ENCODE measurements at regions not wholly inside any gene's neighbourhood (a gene's known extent, or its start where the extent isn't known, plus 50 kb on each side); places are given as distances from the start of the nearest gene placed in this dataset.
"Not testable (repeated sequence)": the region's sequence is repeated elsewhere in the genome, so short reads cannot be mapped to it uniquely, and the experiment has no call there.

DNA sequence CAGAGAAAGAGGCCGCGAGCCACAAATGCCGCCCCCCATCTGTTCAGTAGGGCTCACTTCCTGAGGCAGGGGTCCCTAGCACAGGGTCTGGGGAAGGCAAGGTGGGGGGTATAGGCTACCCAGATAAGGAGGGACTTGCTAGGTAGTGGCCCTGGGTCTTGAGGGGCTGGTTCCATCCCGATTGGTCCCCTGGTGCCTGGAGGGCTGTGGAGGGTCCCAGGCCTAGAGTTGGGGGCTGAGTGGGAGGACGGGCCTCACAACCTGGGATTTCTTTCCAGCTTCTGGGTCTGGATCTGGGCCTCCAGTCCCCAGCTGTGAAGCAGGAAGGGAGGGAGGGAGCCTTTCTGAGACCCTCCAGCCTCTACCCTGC, 75.1 kb upstream of the EN2 start:
- Histone ChIP-seq H3K27me3 (peaks cover 0 to 50% of the 10 kb centered on the region in 2 donors), H3K4me3 (no peak overlapping the region), H3K9me3 (no peaks in the 10 kb centered on the region), H3K27ac (no peak overlapping the region), H3K36me3 (no peaks in the 10 kb centered on the region), H3K4me1 (peaks cover 0 to 37% (median 9%) of the 10 kb centered on the region in 4 donors)
- no peak for DNase-seq
- TF ChIP-seq, protein P1, sequence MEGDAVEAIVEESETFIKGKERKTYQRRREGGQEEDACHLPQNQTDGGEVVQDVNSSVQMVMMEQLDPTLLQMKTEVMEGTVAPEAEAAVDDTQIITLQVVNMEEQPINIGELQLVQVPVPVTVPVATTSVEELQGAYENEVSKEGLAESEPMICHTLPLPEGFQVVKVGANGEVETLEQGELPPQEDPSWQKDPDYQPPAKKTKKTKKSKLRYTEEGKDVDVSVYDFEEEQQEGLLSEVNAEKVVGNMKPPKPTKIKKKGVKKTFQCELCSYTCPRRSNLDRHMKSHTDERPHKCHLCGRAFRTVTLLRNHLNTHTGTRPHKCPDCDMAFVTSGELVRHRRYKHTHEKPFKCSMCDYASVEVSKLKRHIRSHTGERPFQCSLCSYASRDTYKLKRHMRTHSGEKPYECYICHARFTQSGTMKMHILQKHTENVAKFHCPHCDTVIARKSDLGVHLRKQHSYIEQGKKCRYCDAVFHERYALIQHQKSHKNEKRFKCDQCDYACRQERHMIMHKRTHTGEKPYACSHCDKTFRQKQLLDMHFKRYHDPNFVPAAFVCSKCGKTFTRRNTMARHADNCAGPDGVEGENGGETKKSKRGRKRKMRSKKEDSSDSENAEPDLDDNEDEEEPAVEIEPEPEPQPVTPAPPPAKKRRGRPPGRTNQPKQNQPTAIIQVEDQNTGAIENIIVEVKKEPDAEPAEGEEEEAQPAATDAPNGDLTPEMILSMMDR (IDR thresholded peaks at IDR 0.05), result no peak
- TF ChIP-seq POLR2A (IDR thresholded peaks at IDR 0.05), result no peak

DNA sequence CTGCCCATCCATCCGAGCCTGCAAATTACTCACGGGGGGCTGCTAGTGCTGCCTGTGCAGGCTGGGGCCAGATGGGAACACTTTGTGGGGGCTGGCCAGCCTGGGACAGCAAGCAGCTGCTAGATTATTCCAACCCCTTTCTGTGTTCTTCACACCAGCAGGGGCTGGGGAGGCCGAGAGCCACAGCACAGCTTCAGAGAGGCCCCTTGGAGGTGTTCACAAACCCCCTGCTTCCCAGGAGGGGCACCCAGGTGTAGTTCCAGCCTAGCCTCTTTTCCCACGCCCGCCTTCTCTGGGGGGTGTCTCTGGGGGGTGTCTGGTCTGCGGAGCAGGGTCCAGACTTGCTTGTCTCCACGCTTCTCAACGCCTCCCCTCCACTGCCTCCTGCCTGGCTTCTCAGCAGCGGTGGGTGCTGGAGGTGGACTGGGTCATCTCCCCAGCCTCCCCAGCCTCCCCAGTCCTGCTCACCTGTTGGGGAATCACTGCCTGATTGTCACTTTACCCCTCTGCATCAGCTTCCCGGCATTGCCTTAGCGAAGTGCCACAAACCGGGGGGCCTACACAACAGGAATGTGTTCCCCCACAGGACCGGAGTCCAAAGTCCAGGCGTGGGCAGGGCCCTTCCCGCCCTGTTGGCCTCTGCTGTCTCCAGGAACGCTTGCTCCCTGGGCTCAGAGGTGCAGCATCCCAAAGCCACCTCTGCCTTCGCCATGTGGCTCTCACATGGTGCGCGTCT, 74.0 kb upstream of the EN2 start:
- Histone ChIP-seq H3K9me3 (no peaks in the 10 kb centered on the region), H3K4me1 (peaks cover 0 to 26% (median 4%) of the 10 kb centered on the region in 4 donors), H3K36me3 (no peaks in the 10 kb centered on the region), H3K4me3 (no peak overlapping the region), H3K27me3 (peaks cover 0 to 39% of the 10 kb centered on the region in 2 donors), H3K27ac (no peak overlapping the region)
- TF ChIP-seq, protein P1 (IDR thresholded peaks at IDR 0.05), result no peak
- TF ChIP-seq POLR2A (IDR thresholded peaks at IDR 0.05), result no peak
- DNase-seq, result no peak

DNA sequence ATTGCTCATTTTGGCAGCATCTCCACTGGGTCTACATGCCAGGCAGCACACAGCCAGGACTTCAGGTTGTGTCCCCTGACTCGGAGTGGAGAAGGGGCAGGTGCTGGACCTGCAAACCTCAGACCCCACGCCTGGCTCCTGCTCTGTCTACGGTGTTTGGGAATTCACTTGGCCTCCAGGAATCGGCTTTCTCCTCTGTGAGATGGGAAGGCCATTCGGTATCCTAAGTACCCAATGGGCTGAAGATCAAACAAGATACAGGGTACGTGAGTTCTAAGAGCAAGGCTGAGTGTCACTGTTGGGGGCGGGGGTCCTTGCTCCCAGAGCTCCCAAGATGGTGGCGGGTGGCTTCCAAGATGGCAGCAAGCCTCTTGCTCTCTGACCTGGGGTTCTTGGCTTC, 73.2 kb upstream of the EN2 start:
- no peaks in the 10 kb centered on the region for H3K36me3 ChIP-seq
- no peak overlapping the region for H3K4me3 ChIP-seq
- TF ChIP-seq, protein P1 (IDR thresholded peaks at IDR 0.05), result no peak
- no peak for TF ChIP-seq POLR2A (IDR thresholded peaks at IDR 0.05)
- H3K9me3 ChIP-seq, result no peaks in the 10 kb centered on the region
- peaks cover 0 to 22% (median 4%) of the 10 kb centered on the region in 4 donors for H3K4me1 ChIP-seq
- H3K27me3 ChIP-seq, result peaks cover 0 to 32% of the 10 kb centered on the region in 2 donors
- no peak for DNase-seq
- H3K27ac ChIP-seq, result no peak overlapping the region

DNA sequence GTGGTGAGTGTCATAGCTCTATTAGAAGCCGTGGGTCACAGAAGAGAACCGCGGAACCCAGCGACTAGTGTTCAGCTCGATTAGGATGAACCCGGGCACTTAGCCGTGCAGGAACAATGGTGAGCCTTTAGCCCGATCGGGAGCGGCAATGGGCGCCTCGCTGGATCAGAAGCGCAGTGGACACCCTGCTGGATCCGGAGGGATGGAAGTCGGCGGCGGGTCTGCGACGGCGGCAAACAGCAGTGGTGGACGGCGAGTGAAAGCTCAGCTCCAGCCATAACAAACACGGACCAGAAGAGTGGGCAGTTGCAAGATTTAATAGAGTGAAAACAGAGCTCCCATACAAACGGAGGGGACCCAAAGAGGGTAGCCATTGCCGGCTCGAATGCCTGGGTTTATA, 72.7 kb upstream of the EN2 start:
- not testable (repeated sequence) for H3K36me3 ChIP-seq, H3K4me3 ChIP-seq, DNase-seq, H3K27ac ChIP-seq, H3K9me3 ChIP-seq
- Histone ChIP-seq H3K27me3 (peaks cover 0 to 27% of the 10 kb centered on the region in 2 donors), H3K4me1 (peaks cover 0 to 20% (median 4%) of the 10 kb centered on the region in 4 donors)

DNA sequence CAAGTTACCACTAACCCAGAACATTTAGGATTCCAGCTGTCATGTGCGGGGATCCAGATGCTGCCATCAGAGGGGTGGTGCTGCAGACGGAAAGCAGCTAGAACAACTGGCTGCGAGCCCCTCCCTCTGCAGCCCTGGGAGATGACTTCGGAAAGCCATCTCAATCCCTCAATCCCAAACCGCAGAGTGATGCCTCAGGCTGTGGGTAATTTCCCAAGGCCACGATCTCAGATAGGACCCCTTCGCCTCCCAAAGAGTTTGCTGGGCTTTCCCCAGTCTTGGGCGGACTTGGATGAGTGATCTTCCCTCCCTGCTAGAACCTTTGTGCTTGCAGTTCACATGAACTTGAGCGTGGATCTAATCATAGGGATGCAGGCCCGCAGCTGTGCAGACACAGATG, 71.3 kb upstream of the EN2 start:
- Histone ChIP-seq H3K9me3 (no peaks in the 10 kb centered on the region), H3K27ac (no peak overlapping the region), H3K4me1 (peaks cover 0 to 9% (median 2%) of the 10 kb centered on the region in 4 donors), H3K36me3 (no peaks in the 10 kb centered on the region), H3K27me3 (peaks cover 0 to 13% of the 10 kb centered on the region in 2 donors), H3K4me3 (no peak overlapping the region)
- TF ChIP-seq, protein P1 (IDR thresholded peaks at IDR 0.05), result no peak
- no peak for TF ChIP-seq POLR2A (IDR thresholded peaks at IDR 0.05)
- DNase-seq, result no peak

DNA sequence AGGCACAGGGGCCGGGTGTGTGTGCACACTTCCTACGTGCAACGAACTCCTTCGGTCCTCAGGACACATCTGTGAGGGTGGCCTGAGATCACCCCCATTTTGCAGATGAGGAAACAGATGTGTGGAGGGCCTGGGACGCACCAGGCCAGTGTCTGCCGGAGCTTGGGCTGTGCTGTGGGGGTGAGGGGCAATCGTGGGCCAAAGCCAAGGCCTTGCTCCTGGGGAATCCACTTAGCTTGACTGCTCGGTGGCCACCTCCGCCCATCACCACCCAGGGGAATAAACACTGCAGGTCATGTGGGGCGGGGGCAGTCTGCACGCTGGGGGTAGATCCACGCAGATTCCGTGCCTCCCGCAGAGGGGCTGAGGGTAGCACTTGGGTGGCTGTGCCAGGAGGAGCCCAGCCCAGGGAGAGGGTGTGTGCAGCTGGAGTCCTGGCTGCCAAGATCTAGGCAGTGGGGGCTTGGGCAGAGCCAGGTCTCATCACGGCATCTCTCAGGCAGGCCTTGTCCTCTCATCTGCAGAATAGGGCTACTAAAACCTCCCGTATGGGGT, 70.8 kb upstream of the EN2 start:
- H3K4me3 ChIP-seq, result no peak overlapping the region
- no peak for DNase-seq
- peaks cover 0 to 4% (median 0%) of the 10 kb centered on the region in 4 donors for H3K4me1 ChIP-seq
- H3K27me3 ChIP-seq, result peaks cover 0 to 8% of the 10 kb centered on the region in 2 donors
- no peaks in the 10 kb centered on the region for H3K36me3 ChIP-seq
- no peak for TF ChIP-seq POLR2A (IDR thresholded peaks at IDR 0.05)
- TF ChIP-seq, protein P1 (IDR thresholded peaks at IDR 0.05), result no peak
- H3K27ac ChIP-seq, result no peak overlapping the region
- H3K9me3 ChIP-seq, result no peaks in the 10 kb centered on the region
